ENCODE measurements at regions not wholly inside any gene's neighbourhood (a gene's known extent, or its start where the extent isn't known, plus 50 kb on each side); places are given as distances from the start of the nearest gene placed in this dataset.
A peak's percentile ranks its signal among the peaks of the same experiment; 100 is the strongest.

DNA sequence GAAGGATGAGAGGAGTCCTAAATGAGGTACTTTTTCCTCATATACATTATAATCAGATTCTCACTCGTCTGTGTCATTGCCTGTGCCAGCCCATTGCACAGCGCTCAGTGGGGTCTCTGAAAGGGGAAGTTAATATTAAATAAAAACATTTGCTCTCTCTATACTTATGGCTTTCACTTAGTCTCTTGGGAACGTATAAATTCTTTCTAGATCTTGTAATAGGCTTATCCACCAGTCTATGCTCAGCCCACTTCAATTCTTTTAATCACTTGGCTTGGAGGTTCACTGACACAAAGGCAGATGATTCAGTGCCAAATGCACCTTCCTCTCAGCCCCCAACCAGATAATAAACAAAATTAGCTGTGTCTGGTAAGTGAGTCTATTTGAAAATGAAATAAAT is 164.3 kb upstream of the OGFRL1 start:
- DNase-seq (ENCODE audit: low spot score) = no peak

DNA sequence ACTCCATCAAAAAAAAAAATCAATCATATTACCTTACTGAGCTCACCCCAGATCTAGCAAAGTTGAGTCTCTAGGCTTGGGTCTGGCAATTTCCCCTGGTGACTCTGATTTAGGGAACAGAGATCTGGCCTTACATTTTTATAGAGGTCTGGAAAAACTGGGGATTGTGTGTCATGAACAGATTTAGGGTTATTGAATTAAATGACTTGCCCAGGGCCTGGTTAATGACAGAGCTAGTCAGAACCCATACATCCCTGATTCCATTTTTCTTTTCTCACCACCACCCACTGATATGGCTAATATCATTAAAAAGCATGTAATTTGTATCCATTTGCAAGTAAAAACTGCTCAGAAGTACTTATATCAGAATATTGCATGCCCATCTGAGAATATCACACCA is 163.4 kb upstream of the OGFRL1 start:
- DNase-seq (ENCODE audit: low spot score) = no peak

DNA sequence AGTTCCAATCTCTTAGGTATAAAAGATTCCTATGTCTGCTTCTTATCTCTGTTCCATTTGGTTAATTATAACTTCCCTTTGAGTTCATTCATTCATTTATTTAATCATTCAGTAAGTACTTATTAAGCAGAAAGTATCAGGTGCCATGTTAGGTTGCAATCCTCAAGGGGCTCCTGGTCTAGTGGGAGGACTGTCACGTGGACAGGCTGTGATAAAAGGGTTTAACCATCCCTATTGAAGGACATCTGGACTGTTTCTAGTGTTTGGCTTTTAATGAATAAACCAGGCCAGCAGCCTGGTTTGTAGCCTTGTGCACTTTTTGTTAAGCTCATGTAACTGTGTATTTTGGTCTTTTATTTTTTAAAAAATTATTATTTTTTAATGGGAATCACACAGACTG is 162.1 kb upstream of the OGFRL1 start:
- no peak for DNase-seq (ENCODE audit: low spot score)

DNA sequence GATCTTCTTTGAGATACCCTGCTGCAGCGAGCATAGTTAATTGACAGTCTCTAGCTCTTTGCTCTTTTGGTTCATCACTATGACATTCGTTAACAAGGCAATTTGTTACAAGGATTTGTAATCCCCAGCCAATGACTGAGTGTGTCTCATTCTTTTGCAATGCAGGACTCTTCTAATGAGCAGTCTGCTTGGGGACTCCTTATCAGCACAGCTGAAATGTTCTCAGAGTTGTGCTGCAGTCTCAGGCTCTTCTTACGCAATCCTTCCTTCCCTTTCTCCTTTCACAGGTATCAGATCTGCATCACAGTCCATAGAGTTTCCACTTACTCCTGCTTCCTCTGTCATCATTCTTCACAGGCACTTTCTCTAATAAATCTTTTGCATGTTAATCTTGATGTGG is 161.2 kb upstream of the OGFRL1 start:
- no peak for DNase-seq (ENCODE audit: low spot score)

DNA sequence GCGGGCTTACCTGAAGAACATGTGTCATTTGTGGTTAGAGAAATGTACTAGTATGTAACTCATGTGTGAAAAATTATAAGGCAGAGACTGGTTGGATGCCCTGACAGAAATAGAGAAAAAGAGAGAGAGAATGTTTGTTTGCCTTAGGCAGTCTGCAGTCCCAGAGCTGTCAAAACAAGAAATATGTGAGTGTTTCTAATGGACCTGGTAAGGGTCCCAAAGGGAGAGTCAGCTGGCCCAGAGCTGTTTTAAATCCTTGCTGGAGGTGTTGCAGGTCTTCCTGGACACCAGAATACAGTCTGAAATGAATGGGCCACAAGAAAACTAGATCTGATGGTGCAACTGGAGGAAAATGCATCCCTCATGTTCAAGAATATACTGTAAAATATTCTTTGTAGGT is 158.3 kb upstream of the OGFRL1 start:
- DNase-seq (ENCODE audit: low spot score) = no peak

DNA sequence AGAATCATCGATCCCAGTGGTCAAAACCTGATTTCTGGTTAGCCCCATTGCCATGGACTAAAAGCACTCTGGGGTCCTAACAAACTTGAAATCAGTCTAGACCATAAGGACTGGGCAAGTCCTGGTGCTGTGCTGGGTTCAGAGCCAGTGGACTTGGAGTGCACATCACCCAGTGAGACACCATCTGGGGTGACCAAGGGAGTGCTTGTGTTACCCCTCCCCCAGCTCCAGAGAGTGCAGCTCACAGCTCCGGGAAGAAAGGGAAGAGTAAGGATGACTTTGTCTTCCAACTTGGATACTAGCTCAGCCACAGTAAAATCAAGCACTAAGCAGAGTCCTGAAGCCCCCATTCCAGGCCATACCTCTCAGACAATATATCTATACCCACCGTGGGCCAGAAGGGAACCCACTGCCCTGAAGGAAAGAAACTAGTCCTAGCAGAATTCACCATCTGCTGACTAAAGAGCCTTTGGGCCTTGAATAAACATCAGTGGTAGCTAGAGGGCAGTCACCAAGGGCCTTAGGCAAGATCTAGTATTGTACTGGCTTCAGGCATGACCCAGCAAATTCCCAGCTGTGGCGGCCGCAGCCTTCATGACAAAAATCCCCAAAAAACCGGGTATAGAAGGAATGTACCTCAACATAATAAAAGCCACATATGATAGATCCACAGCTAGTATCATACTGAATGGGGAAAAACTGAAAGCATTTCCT is 153.5 kb upstream of the OGFRL1 start:
- no peak for DNase-seq (ENCODE audit: low spot score)

DNA sequence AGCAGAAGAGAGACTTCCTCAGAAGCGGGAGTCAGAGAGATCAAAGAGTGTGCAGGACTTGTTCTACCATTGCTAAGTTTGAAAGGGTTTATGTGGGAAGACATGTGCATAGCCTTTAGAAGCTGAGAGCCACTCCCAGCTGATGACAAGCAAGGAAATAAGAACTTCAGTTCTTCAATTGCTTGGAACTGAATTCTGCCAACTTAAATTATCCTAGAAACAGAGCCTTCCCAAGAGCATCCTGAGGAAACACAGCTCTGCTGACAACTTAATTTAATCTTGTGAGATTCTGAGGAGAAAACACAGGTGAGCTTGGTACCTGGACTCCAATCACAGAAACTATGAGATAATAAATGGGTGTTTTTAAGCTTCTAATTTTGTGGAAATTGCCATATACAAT is 150.6 kb upstream of the OGFRL1 start:
- no peak for DNase-seq (ENCODE audit: low spot score)

DNA sequence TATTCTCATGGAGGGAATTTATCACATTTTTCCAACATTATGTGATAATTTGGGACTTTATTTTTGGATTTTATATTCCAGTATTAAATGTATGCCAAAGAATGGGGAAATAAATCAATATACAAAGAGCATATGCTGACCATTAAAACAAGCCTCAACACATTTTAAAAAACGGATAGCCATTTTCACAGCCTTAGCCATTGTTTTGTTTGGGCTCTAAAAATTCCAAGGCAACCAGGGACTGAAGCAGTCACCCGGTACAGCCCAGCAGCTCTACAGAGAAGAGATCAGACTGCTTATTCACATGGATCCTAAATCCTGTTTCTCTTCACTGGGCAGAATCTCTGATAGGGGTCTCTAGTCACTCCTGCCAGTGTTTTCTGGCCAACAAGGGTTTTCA is 150.2 kb upstream of the OGFRL1 start:
- no peak for DNase-seq (ENCODE audit: low spot score)

DNA sequence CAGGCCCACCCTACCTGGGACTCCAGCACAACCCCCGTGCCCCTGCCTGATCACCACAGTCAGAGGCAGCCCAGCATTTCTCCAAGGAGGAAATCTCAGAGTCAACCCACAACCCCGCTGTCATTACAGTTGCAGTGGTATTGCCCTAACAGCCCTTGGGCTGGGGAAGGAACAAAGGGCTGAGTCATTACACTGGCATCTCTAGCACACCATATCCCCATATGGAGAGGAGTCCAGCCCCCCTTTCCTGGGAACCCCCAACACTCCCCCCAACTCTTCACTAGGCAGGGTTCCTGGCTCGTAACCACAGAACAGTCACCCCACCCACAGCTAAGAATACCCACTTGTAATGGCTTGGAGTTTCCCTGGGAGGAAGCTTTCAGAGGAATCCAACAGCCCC is 149.4 kb upstream of the OGFRL1 start:
- no peak for DNase-seq (ENCODE audit: low spot score)

DNA sequence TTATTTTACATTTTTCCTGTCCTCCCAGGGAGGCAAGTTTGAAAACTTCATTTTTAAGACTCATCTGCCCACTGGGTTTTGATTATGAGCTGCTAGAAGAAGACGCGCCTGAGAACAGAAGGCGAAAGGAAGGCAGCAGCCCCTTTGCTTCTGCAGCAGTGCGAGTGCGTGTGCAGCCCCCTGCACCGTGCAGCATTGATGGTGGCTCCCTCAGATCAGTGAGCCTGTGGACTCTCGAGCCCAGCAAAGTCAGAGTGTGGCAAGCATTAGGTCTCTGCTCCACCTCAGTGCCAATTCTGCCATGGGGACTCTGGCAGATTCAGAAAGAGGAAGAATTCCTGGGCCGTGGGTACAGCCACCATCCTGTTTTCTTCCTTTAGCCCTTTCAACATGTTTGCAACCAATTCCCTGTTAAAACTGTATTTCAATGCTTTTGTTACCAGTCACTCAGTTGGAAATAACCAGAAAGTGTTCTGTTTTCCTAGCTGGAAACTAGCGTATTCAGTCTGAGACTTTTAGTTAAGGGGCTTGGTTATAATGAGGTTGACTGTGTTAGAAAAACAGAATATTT is 134.8 kb upstream of the OGFRL1 start:
- peak; percentile 8 for DNase-seq (ENCODE audit: low spot score)

DNA sequence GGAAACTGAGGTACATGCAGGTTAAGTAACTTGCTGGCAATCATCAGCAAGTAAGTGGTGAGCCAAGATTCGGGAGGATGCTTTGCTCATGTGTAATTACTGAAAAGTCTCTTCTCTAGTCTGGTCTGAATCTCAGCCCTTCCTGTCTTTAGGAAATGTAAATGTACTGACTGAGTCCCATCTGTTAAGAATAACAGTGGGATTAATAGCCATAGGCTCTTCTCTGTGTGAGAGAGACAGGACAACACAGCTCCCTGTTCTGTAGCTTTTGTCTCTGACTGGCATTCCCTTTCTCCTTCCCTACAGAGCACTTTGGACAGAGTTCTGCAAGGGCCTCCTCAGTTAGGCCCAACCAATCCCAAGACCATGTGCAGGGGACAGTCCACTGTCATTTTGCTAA is 131.3 kb upstream of the OGFRL1 start:
- no peak for DNase-seq (ENCODE audit: low spot score)

DNA sequence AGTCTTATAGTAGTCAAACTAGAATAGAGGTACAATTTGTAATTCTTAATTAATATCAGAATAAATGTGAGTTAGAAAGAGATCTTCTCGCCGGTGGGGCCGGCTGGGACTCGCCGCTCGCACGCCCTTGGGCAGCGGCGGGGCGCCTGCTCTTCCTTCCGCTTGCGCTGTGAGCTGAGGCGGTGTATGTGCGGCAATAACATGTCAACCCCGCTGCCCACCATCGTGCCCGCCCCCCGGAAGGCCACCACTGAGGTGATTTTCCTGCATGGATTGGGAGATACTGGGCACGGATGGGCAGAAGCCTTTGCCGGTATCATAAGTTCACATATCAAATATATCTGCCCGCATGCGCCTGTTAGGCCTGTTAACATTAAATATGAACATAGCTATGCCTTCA is 123.7 kb upstream of the OGFRL1 start:
- DNase-seq (ENCODE audit: low spot score) = no peak

DNA sequence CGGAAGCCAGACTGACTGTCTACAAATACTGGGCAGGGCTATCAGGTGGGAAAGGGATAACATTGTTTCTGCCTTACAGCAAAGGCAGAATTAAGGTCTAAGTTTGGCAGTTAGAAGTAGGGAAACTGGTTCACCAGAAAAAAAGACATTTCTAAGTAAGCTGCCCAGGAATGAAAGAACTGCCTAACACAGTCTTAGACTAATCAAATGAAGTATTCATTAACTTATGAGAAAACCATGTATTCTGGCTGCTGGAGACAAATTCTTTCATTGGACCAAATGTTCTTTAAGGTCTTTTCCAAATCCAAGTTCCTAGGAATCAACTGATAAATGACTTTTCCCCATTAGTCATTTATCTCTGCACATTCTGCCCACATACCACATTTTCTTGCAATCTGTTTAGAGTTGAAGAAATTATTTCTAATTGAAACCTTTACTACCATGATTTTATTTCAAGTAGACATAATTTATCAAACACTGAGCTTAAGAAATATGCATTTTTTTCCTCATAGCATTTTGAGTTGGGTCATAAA is 120.3 kb upstream of the OGFRL1 start:
- no peak for DNase-seq (ENCODE audit: low spot score)

DNA sequence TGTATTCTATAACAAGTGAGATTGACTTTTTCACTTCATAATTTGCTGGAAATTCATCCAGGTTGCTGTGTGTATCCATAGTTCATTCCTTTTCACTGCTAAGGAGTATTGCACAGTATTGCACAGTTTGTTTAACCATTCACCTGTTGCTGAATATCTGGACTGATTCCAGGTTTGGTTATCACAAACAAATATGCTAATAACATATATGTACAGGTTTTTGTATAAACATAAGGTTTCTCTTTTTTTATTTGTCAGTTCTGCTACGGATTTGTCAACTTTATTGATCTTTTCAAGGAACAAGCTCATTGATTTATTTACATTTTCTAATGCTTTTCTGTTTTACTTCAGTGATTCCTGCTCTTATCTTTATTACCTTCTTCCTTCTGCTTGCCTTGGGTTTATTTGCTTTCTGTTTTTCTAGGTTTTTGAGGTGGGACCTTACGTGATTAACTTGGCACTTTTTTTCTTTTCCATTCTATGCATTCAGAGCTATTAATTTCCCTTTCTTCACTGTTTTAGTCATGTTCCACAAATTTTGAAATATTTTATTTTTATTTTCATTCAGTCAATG is 117.0 kb upstream of the OGFRL1 start:
- DNase-seq (ENCODE audit: low spot score) = no peak

DNA sequence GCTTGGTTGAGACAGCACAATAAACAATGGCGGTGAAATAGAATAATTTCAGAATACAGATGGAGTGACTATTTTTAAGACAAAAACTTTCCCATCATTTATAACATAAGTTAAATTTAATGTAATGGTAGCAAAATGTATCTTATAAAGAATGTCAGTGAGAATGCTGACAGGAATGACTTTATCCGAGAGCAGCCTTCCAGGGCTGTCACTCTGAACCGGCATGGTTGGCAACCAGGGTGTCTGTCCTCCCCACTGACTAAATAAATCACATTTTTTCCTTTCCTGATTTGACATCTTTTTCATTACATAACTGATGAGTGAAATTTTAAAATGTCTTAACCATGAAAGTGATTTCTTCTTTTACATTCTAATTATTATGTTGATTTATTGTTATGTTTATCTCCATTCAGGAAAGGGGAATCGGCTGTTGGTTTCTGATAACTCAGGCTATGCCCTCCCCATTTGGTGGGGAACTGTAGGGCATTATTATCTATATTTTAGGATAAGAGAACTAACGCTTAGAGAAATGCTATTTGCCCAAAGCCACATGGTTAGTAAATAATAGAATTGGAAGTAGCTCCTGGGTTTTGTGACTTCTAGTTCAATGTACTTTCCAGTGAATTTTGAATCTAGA is 109.2 kb upstream of the OGFRL1 start:
- no peak for DNase-seq (ENCODE audit: low spot score)

DNA sequence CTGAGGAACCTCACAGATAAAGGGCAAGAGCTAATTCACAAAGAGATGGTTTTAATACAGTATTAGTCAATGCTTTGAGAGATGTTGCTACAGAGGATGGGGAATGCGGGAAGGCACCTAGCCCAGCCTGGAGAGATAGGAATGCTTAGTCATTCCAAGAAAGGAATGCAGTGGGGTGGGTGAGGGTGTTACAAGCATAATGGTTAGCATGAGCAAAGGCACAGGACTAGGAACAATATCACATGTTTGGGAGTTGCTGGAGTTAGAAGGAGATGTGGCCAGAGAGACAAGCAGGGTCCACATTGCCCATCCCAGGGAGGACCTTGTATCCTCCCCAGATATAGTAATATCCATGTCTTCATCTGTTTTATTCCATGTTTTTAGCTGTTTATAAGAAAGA is 107.0 kb upstream of the OGFRL1 start:
- no peak for DNase-seq (ENCODE audit: low spot score)

DNA sequence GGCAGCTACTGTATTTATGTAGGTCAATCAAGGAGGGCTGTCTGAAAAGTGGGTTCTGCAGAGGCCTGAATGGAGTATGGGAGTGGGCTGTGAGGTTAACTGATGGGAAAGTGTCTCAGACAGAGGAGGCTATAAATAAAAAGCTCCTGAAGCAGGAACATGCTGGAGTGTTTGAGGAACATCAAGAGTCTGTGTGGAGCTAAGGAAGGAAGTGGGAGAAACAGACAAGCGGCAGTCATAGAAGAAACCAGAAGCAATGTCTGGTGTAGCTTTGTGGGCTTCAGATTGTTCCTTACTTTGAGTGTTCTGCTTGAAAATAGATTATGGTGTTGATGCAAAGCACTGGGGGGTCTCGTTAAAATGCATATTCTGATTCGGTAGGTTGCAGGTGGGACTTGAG is 101.5 kb upstream of the OGFRL1 start:
- peak; percentile 64 for DNase-seq (ENCODE audit: low spot score)

DNA sequence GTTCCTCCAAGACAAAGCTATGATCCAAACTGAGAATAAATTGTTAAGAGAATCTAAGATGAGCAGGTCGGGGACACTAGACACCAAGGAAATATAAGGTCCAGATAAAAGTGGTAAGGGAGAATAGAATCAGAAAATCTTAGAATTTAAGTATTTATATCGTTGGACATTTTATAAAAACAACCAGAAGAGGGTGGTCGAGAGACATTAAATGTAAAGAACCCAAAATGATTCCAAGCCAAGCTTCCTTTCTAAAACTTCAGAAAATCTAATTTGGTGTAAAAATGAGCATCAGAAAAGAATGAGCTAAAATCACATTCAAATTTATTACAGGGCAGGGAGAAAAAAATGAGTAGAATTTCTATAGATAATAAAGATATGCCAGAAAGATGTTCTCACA is 97.8 kb upstream of the OGFRL1 start:
- DNase-seq (ENCODE audit: low spot score) = no peak

DNA sequence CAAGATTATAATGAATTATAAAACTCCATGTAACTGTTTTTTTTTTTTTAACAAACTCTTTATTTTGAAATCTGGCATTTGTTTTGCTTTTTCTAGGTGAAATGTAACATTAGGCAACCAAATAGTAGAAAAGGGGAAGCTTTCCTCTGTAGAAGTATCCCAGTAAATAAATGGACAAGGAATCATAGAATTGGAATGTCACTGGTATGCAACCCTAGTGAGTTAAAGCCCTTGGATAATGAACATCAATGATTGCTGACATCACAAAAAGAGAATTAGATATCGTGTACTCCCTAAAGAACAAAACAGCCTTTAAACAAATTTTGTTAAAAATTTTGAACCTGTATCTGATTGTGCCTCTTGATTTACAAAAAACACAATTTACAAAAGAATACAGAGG is 93.9 kb upstream of the OGFRL1 start:
- DNase-seq (ENCODE audit: low spot score) = no peak

DNA sequence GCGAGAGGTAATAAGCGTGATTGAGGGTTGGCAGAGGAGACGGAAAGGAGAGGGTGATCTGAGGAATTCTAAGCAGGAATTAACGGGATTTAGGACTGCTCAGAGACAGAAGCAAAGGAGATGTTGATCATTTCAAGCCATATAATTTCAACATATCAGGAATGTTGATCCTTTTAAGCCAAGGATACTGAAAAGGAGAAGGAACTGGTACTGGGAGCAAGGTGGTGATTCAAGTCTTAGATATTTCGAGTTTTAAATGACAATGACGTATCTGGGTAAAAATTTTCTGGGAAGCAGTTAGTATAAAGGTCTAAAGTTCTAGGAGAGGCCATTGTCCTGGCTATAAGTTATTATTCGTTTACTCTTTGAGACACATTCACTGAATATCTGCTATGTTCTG is 91.3 kb upstream of the OGFRL1 start:
- no peak for DNase-seq (ENCODE audit: low spot score)

DNA sequence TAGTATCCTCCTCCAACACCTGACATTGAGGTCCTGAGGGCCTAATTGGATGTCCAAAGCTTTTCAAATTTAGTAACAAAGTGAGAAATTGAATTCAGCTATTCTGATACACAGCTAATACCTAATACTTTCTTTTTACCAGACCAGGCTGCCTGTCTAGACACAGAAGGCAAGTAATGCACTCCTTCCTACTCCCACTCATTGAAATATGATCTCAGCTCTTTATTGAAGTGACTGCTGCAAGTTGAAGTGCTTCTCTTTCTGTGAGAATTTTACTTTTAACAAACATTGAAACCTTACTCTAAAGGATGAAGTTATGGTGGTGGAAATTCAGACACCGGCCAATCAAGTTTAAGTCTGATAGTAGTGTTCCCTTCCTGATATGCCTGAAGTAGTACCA is 90.8 kb upstream of the OGFRL1 start:
- no peak for DNase-seq (ENCODE audit: low spot score)

DNA sequence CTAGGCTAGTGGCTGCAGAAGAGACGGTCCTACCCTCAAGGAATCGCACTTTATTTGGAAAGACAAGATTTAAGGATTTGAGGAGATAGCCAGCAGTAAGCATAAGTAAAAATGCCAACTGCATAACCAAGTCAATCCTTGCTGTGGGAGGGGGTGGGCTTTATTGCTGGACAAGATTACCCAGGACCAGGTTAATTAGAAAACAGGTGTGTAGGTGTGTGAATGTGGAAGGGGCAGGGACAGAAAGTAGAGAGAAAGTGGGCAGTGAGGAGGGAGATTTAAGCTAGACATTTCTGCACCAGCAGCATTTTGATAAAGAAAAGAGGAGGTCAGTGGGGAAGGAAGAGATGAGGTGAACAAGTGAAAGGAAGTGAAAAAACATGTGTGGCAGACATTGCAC is 89.7 kb upstream of the OGFRL1 start:
- DNase-seq (ENCODE audit: low spot score) = no peak

DNA sequence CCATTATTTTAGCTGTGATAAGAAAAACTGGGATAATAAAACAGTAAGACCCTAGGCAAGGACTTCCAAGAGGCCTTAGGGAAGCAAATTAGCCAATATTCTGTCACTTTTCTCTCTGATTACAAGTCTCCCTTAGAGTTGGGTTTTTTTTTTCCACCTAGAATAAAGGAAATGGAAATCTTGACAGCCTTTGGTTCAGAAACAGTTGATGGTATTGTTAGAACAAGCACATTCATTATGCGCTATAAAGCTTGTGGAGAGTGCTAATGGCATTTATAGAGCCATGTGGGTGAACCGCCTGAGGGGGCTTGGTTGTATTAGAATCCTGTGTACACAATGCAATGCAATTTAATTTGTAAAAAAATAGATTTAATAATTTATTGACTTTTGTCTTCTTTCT is 88.9 kb upstream of the OGFRL1 start:
- DNase-seq (ENCODE audit: low spot score) = no peak
